Endothelial cell of umbilical vein (primary cell): ENCODE measurements at regions not wholly inside any gene's neighbourhood (a gene's known extent, or its start where the extent isn't known, plus 50 kb on each side); places are given as distances from the start of the nearest gene placed in this dataset.

Experiments used
- BruUV-seq: library from RNA; stranded (reverse); fragments of 400-500 nt; replicated peaks from 2 replicates; lab custom pipeline; 2021; lab: Mats Ljungman, UMichigan
- CTCF ChIA-PET: fragments of 300-600, 350-600 bp; sonication (Branson Sonifier 250); formaldehyde crosslinking; loops from one replicate; lab custom pipeline; 2021; ENCODE audit warnings: antibody characterized with exemption, inconsistent platforms; lab: Charles Lee
- POLR2A ChIA-PET: fragments of 300-600, 350-600 bp; sonication (Branson Sonifier 250); formaldehyde crosslinking; loops from one replicate; lab custom pipeline; 2021; ENCODE audit warnings: antibody characterized with exemption, inconsistent platforms; lab: Charles Lee
- DNase-seq: peaks from one replicate; pipeline ENCODE4 v3.0.0-alpha.2; 2011; ENCODE audit warnings: low read depth, low spot score
- FAIRE-seq: peaks from 2 replicates; lab custom pipeline; 2011; peaks lifted over from hg19 to GRCh38; lab: Jason Lieb, UNC
- H2AFZ ChIP-seq: 2 replicates; pipeline ENCODE4 v1.6.0; 2012; ENCODE audit warnings: low read depth, low read length, control low read depth, inconsistent platforms
- H3K27ac ChIP-seq: 2 replicates; pipeline ENCODE4 v1.5.1; 2011; ENCODE audit warnings: low read depth, mild to moderate bottlenecking, control low read depth, low read length, moderate library complexity; ENCODE audit not compliant: insufficient read depth
- H3K27me3 ChIP-seq, 2 experiments: 2 replicates each; pipeline versions ENCODE4 v1.6.0 to v1.6.1; 2011; ENCODE audit warnings: low read length in 2 of 2, mixed read lengths in 1 of 2; ENCODE audit not compliant: control insufficient read depth in 2 of 2, insufficient read depth in 2 of 2
- H3K36me3 ChIP-seq, 2 experiments: 2 replicates in 1 of 2; 3 replicates in 1 of 2; pipeline ENCODE4 v1.5.1; 2011; ENCODE audit warnings: low read length in 2 of 2, mild to moderate bottlenecking in 1 of 2, moderate library complexity in 1 of 2; ENCODE audit not compliant: control insufficient read depth in 2 of 2, insufficient read depth in 2 of 2; ENCODE audit errors: extremely low read depth in 1 of 2
- H3K4me1 ChIP-seq: 3 replicates; pipeline ENCODE4 v1.5.1; 2011; ENCODE audit warnings: mild to moderate bottlenecking, low read length; ENCODE audit not compliant: control insufficient read depth, insufficient read depth; ENCODE audit errors: extremely low read depth
- H3K4me2 ChIP-seq: 2 replicates; pipeline ENCODE4 v1.6.1; 2011; ENCODE audit warnings: low read length, control low read depth, mixed read lengths; ENCODE audit not compliant: insufficient read depth
- H3K4me3 ChIP-seq, 3 experiments: fragments of 200-600 bp in 1 of 3; sonication (generic), shearing (Covaris generic) in 1 of 3; replicated peaks in 1 of 3; 2 replicates each; pipeline ENCODE4 v1.5.1; 2011 to 2016; ENCODE audit warnings: control low read depth in 3 of 3, low read length in 3 of 3, mild to moderate bottlenecking in 2 of 3, inconsistent platforms in 1 of 3, low read depth in 1 of 3, moderate library complexity in 1 of 3; ENCODE audit not compliant: insufficient read depth in 1 of 3
- H3K79me2 ChIP-seq: 2 replicates; pipeline ENCODE4 v1.6.0; 2012; ENCODE audit warnings: low read length, inconsistent platforms; ENCODE audit not compliant: control insufficient read depth, insufficient read depth
- H3K9ac ChIP-seq: replicated peaks from 2 replicates; pipeline ENCODE3; 2011; ENCODE audit warnings: low read length, control low read depth; ENCODE audit not compliant: insufficient read depth; ENCODE audit errors: extremely low read depth
- H3K9me1 ChIP-seq: replicated peaks from 3 replicates; pipeline ENCODE4 v1.6.0; 2011; ENCODE audit warnings: mild to moderate bottlenecking, low read length; ENCODE audit not compliant: control insufficient read depth, insufficient read depth; ENCODE audit errors: extremely low read depth
- H3K9me3 ChIP-seq: replicated peaks from 2 replicates; pipeline ENCODE4 v1.5.1; 2012; ENCODE audit warnings: low read length, inconsistent platforms; ENCODE audit not compliant: control insufficient read depth, insufficient read depth
- H4K20me1 ChIP-seq: replicated peaks from 2 replicates; pipeline ENCODE3; 2011; ENCODE audit warnings: mild to moderate bottlenecking, low read length; ENCODE audit not compliant: control insufficient read depth, insufficient read depth; ENCODE audit errors: extremely low read depth
- EZH2 ChIP-seq: IDR thresholded peaks from 2 replicates; pipeline ENCODE4 v1.6.1; 2012; ENCODE audit warnings: borderline replicate concordance, low read depth, mild to moderate bottlenecking, moderate library complexity, low read length, inconsistent platforms; ENCODE audit not compliant: severe bottlenecking
- FOS ChIP-seq: IDR thresholded peaks from 2 replicates; pipeline ENCODE4 v1.6.1; 2011; ENCODE audit warnings: mild to moderate bottlenecking, low read length, moderate library complexity, borderline replicate concordance; ENCODE audit not compliant: insufficient read depth
- GATA2 ChIP-seq: IDR thresholded peaks from 2 replicates; pipeline ENCODE4 v1.7.0; 2011; ENCODE audit warnings: low read depth, mild to moderate bottlenecking, moderate library complexity, mixed read lengths, low read length; ENCODE audit not compliant: insufficient read length, insufficient read depth
- JUN ChIP-seq: IDR thresholded peaks from 2 replicates; pipeline ENCODE4 v1.6.1; 2011; ENCODE audit warnings: borderline replicate concordance, low read depth; ENCODE audit not compliant: insufficient read length, insufficient read depth
- MYC ChIP-seq: IDR thresholded peaks from one replicate; pipeline ENCODE4 v1.6.1; 2011; ENCODE audit warnings: mild to moderate bottlenecking, low read depth, low read length
- POLR2A ChIP-seq: IDR thresholded peaks from 2 replicates; pipeline ENCODE4 v1.6.1; 2012; ENCODE audit warnings: low read depth, mild to moderate bottlenecking, control low read depth, low read length
- POLR2AphosphoS5 ChIP-seq: IDR thresholded peaks from 2 replicates; pipeline ENCODE4 v1.6.1; 2012; ENCODE audit warnings: low read depth, mild to moderate bottlenecking, control low read depth, low read length, moderate library complexity; ENCODE audit not compliant: insufficient read depth
- dilution Hi-C: fragments of 300-500 bp; cut with MboI; formaldehyde crosslinking; loops from one replicate; pipeline ENCODE4 v1.15.0; 2019; ENCODE audit warnings: low sequenced_read_pairs; ENCODE audit not compliant: extremely low pct_ligation_motif_present
- intact Hi-C: fragments of 100-400 bp; cut with micrococcal nuclease; formaldehyde crosslinking; loops from one replicate; pipeline ENCODE4 v1.10.0; 2022
- TF ChIP-seq, protein P1 (sequence below), 2 donors: IDR thresholded peaks; 1 replicate in 1 of 2; 2 replicates in 1 of 2; pipeline ENCODE4 v1.5.1; 2011; ENCODE audit warnings: low read length in 2 of 2, mild to moderate bottlenecking in 2 of 2, moderate library complexity in 2 of 2, control low read depth in 1 of 2, inconsistent platforms in 1 of 2, low read depth in 1 of 2; ENCODE audit not compliant: insufficient read depth in 1 of 2; ENCODE audit errors: extremely low read depth in 1 of 2
- TF ChIP-seq, protein P2 (sequence below): IDR thresholded peaks from 2 replicates; pipeline ENCODE4 v1.6.1; 2011; ENCODE audit not compliant: insufficient read depth, insufficient read length

DNA sequence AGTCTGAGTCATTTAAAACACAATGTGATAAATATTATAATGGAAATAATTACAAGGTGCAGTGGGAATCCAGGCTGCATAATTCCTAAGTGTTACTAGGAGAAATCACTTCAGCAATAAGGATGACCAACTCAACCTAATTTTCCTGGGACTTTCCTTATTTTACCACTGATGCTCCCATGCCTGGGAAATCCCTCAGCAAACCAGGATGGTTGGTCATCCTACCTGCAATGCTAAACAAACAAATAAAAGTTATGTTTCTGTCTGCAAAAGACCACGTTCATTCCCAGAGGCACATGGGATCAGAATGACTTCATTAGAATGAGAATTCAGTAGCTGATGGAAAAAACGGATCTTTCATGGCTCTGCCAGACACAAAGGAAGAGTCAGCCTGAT lies 130.8 kb upstream of the RAP1B start:
- TF ChIP-seq FOS, result no peak
- no peak for TF ChIP-seq POLR2AphosphoS5
- TF ChIP-seq, protein P1, sequence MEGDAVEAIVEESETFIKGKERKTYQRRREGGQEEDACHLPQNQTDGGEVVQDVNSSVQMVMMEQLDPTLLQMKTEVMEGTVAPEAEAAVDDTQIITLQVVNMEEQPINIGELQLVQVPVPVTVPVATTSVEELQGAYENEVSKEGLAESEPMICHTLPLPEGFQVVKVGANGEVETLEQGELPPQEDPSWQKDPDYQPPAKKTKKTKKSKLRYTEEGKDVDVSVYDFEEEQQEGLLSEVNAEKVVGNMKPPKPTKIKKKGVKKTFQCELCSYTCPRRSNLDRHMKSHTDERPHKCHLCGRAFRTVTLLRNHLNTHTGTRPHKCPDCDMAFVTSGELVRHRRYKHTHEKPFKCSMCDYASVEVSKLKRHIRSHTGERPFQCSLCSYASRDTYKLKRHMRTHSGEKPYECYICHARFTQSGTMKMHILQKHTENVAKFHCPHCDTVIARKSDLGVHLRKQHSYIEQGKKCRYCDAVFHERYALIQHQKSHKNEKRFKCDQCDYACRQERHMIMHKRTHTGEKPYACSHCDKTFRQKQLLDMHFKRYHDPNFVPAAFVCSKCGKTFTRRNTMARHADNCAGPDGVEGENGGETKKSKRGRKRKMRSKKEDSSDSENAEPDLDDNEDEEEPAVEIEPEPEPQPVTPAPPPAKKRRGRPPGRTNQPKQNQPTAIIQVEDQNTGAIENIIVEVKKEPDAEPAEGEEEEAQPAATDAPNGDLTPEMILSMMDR (IDR thresholded peaks at IDR 0.05; ENCODE audit: extremely low read depth in 1 of 2, insufficient read depth in 1 of 2, low read depth in 1 of 2, low read length in 2 of 2), result no peak
- TF ChIP-seq EZH2, result no peak
- no peak for TF ChIP-seq GATA2
- TF ChIP-seq MYC, result no peak
- TF ChIP-seq, protein P2, sequence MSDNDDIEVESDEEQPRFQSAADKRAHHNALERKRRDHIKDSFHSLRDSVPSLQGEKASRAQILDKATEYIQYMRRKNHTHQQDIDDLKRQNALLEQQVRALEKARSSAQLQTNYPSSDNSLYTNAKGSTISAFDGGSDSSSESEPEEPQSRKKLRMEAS, result no peak
- no peak for TF ChIP-seq POLR2A
- no peak for TF ChIP-seq JUN
- Histone ChIP-seq H3K9me1 (no peaks in the 10 kb centered on the region), H3K79me2 (no peaks in the 10 kb centered on the region), H3K36me3 (no peaks in the 10 kb centered on the region), H3K4me3 (no peak overlapping the region), H3K27me3 (no peaks in the 10 kb centered on the region), H2AFZ (no peak overlapping the region), H3K4me2 (no peak overlapping the region), H3K9ac (no peak overlapping the region), H3K27ac (no peak overlapping the region), H4K20me1 (no peaks in the 10 kb centered on the region), H3K4me1 (peaks cover 7% of the 10 kb centered on the region), H3K9me3 (no peaks in the 10 kb centered on the region)
- intact Hi-C loops (no loop called here), dilution Hi-C loops (no loop called here)
- ChIA-PET CTCF (no interaction called here), POLR2A (no interaction called here)
- FAIRE-seq (no peak), DNase-seq (peak; percentile 8)
- no TSS peak for BruUV-seq
